Type B pancreatic cell (in vitro differentiated cells): ENCODE measurements at regions not wholly inside any gene's neighbourhood (a gene's known extent, or its start where the extent isn't known, plus 50 kb on each side); places are given as distances from the start of the nearest gene placed in this dataset.

Source experiments
- DNase-seq: peaks from one replicate; pipeline ENCODE4 v3.0.0; 2021; ENCODE audit warnings: mixed read lengths; ENCODE audit not compliant: unreplicated experiment; ENCODE audit errors: extremely low spot score
- H3K27ac Mint-ChIP-seq: 2 replicates; pipeline ENCODE4 v1.8.0; 2021; ENCODE audit warnings: mild to moderate bottlenecking, mixed read lengths
- H3K27me3 Mint-ChIP-seq: 2 replicates; pipeline ENCODE4 v1.8.0; 2021; ENCODE audit warnings: mixed read lengths
- H3K36me3 Mint-ChIP-seq: 2 replicates; pipeline ENCODE4 v1.8.0; 2021; ENCODE audit warnings: mixed read lengths
- H3K4me1 Mint-ChIP-seq: one replicate; pipeline ENCODE4 v1.8.0; 2021; ENCODE audit warnings: mixed read lengths; ENCODE audit not compliant: unreplicated experiment
- H3K4me3 Mint-ChIP-seq: 2 replicates; pipeline ENCODE4 v1.8.0; 2021; ENCODE audit warnings: mild to moderate bottlenecking, mixed read lengths
- H3K9me3 Mint-ChIP-seq: 2 replicates; pipeline ENCODE4 v1.8.0; 2021; ENCODE audit warnings: mixed read lengths
- TF ChIP-seq, protein P1 (sequence below): fragments of 200-600 bp; sonication (generic); conservative IDR thresholded peaks from 2 replicates; pipeline ENCODE4 v1.5.0; 2021; ENCODE audit warnings: antibody characterized with exemption, mild to moderate bottlenecking

DNA sequence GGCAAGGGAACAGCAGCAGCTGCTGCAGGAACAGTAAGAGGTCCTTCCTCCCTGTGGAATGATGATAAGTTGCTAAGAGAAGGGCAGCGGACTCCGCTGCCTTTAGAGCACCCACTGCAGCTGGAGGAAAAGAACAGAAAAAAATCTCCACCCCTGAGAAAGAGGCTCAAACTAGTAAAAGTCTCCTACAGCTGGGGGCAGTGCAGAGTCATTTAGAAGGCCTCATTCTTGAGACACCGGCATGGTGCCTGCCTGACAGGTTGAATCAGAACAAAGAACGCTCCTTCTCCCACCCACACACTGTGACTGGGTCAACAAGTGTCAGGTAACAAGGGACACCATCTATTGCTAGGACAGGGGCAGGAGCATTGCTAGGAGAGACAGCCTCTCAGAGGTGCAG, 188.4 kb downstream of the ABHD5 start:
- Mint-ChIP-seq H3K27me3 (peaks cover 5% of the 10 kb centered on the region), H3K36me3 (no peaks in the 10 kb centered on the region), H3K9me3 (peaks cover 6% of the 10 kb centered on the region), H3K27ac (no peak overlapping the region), H3K4me3 (no peak overlapping the region), H3K4me1 (peaks cover 10% of the 10 kb centered on the region)
- DNase-seq = no peak
- TF ChIP-seq, protein P1, sequence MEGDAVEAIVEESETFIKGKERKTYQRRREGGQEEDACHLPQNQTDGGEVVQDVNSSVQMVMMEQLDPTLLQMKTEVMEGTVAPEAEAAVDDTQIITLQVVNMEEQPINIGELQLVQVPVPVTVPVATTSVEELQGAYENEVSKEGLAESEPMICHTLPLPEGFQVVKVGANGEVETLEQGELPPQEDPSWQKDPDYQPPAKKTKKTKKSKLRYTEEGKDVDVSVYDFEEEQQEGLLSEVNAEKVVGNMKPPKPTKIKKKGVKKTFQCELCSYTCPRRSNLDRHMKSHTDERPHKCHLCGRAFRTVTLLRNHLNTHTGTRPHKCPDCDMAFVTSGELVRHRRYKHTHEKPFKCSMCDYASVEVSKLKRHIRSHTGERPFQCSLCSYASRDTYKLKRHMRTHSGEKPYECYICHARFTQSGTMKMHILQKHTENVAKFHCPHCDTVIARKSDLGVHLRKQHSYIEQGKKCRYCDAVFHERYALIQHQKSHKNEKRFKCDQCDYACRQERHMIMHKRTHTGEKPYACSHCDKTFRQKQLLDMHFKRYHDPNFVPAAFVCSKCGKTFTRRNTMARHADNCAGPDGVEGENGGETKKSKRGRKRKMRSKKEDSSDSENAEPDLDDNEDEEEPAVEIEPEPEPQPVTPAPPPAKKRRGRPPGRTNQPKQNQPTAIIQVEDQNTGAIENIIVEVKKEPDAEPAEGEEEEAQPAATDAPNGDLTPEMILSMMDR = peak; percentile 54

DNA sequence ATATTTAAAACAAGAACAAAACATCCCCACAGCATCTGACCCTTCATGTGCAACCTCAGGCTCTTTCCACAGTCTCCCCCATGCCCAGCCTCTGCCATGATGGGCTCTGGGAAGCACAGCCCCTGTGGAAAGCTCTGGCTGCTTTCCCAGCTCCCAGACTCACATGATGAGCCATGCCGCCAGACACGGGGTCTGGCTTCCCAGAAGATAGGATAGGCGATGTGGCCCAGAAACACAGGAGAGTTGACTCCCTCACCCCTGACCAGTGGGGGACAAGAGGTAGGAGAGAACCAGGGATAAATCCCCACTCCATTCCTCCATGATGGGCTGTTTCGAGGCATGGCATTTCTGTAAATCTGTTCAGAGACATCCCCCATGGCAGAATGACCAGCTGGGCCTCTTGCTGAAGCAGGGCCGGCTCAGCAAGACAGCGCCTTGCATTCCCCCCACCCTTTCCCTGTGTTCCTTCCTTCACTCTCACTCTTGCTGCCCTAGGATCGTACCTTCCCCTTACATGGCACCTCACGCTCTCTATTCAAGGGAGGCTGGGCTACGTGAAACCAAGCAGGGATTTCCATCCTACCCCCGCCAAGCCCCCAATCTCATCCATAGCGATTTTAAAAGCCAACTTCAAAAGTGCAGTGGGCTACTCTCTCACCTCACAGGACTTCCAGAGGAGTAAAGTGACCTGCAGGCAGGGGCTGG, 192.4 kb downstream of the ABHD5 start:
- Mint-ChIP-seq H3K36me3 (no peaks in the 10 kb centered on the region), H3K9me3 (peaks cover 6% of the 10 kb centered on the region), H3K4me1 (peaks cover 28% of the 10 kb centered on the region), H3K27me3 (peaks cover 8% of the 10 kb centered on the region), H3K27ac (no peak overlapping the region), H3K4me3 (no peak overlapping the region)
- no peak for DNase-seq
- TF ChIP-seq, protein P1 = no peak

DNA sequence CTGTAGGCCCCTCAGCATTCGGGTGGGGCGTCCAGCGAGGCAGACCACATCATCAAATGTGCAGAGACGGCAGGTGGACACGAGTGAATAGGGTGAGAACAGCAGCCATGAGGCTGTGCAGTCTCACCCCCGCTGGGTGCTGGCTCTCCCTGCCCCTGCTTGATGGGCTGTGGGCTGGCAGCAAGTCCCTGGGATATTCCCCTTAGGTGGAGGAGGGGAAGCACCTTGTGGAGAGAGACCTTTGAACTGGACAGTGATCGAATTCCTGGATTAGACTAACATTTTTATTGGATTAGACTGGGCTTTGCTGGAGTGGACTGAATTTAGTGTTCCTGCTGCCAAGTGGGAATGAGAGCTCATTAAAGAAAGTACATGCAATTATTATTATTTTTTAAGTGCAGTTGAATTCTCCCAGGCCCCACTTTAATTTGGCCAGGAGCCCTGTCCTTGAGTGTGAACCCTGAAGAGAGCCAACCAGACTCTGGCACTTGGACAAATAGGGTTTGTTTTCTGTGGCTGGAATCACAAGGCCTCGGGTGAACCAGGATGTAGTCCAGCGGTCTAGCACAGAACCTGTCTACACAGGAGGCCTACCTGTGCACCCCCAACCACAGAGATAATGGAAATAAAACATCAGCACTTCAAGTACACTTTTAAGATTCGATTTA, 193.1 kb downstream of the ABHD5 start:
- no peak for DNase-seq
- Mint-ChIP-seq H3K9me3 (peaks cover 6% of the 10 kb centered on the region), H3K4me3 (no peak overlapping the region), H3K27ac (no peak overlapping the region), H3K36me3 (no peaks in the 10 kb centered on the region), H3K4me1 (peaks cover 26% of the 10 kb centered on the region), H3K27me3 (peaks cover 8% of the 10 kb centered on the region)
- TF ChIP-seq, protein P1 = no peak

DNA sequence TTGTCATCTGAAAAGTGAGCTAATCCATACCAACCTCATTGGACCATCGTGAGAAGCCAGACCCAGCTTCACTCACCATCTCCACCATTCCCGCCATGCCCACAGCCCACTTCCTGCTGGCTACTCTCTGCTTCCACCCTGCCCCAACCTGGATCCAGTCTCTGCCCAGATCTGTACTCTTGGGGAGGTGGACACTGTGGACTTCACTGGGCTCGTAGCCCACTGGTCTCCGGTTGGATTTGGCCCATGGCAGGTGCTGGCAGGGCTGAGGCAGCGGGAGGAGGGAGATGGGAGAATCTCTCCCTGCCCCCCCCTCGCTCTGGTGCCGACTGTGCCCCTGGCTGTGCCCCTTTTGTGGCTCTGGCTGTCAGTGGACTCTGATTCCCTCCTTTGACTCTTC, 193.8 kb downstream of the ABHD5 start:
- H3K27me3 Mint-ChIP-seq = peaks cover 5% of the 10 kb centered on the region
- DNase-seq = no peak
- no peak overlapping the region for H3K4me3 Mint-ChIP-seq
- H3K9me3 Mint-ChIP-seq = peaks cover 1% of the 10 kb centered on the region
- H3K4me1 Mint-ChIP-seq = peaks cover 19% of the 10 kb centered on the region
- no peak overlapping the region for H3K27ac Mint-ChIP-seq
- no peaks in the 10 kb centered on the region for H3K36me3 Mint-ChIP-seq
- TF ChIP-seq, protein P1 = no peak

DNA sequence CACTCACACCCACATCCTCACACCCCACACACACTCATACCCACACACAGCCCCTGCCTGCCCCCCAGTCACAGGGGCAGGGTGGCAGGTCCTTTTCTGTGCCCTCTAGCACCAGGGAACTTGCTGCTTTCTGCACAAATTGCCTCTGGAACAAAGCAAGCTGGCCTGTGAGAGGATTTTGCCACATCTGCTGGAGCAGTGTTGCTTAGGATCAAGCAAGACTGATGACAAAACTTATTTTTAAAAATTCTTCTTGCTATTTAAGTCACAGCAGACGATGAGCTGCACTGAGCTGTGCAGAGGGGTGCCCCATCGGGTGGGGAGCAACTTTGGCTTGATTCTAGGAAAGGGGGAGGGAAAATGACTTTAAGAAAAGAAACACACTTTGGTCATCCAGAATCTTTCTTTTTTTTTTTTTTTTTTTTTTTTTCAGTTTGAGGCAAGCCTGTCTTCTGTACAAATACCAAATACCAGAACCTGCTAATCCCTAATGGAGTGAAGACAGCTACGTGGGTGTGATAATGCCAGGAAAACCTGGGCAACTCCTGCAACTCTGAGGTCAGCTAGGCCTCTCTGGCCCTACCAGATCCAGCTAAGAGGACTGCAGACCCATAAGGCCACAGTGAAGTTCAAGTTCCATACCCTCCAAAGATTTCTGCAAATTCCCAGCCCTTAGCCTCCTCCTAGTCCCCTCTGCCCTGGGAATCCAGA, 195.3 kb downstream of the ABHD5 start:
- Mint-ChIP-seq H3K9me3 (no peaks in the 10 kb centered on the region), H3K4me1 (peaks cover 18% of the 10 kb centered on the region), H3K27me3 (peaks cover 8% of the 10 kb centered on the region), H3K36me3 (no peaks in the 10 kb centered on the region), H3K27ac (no peak overlapping the region), H3K4me3 (no peak overlapping the region)
- TF ChIP-seq, protein P1 = no peak
- DNase-seq = no peak
